ENCODE measurements at regions not wholly inside any gene's neighbourhood (a gene's known extent, or its start where the extent isn't known, plus 50 kb on each side); places are given as distances from the start of the nearest gene placed in this dataset.

GRCh38 chr15:26438718-26439117, 334.1 kb downstream of the GABRB3 start:
- TF ChIP-seq POLR2A (IDR thresholded peaks at IDR 0.05) (no peak), CTCF (IDR thresholded peaks at IDR 0.05) (no peak)
